Activated CD4-positive, alpha-beta T cell treated with anti-CD3 and anti-CD28 coated beads, Interleukin-2, amount 50 U/mL, for 16 hours (primary cell): ENCODE measurements at regions not wholly inside any gene's neighbourhood (a gene's known extent, or its start where the extent isn't known, plus 50 kb on each side); places are given as distances from the start of the nearest gene placed in this dataset.
"Not testable (repeated sequence)": the region's sequence is repeated elsewhere in the genome, so short reads cannot be mapped to it uniquely, and the experiment has no call there.

Source experiments
- DNase-seq: peaks from one replicate; pipeline ENCODE4 v3.0.0-alpha.2; 2020

DNA sequence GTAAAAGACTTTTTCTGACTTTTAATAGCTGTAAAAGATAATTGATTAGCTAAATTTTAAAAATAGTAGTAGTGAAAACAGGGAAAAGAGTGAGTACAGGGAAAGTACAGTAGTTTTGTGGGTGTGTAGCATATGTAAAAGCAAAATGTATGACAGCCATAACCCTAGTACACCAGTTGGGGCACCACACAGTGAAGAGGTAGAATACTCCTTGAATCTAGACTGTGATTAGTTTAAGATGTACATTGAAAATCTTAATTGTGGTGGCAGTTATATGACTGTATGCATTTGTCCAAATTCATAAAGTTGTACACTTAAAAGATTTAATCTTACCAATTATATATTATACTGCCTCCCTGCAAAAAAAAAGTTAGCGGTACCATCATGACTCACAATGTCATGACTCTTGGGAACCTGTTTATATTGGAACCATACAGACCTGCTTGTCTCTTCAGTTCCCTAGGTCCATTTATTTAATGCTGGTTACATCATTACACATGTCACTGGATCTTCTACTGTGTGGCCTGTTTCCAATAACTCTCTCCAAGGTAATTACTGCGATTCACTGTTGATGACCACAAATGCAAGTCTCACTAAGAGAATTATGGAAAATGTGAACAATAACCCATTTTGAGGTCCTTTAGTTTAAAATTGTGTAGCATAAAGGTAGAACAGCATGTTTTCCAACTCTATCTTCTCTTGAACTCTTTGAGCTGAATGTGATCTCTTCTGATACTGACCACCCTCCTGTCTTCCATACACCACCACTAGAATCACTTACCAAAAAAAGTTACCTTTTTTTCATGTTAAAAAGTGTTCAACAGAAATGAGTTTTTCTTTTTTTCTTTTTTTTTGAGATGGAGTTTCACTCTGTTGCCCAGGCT, 264.2 kb upstream of the AMIGO2 start:
- DNase-seq, result no peak

DNA sequence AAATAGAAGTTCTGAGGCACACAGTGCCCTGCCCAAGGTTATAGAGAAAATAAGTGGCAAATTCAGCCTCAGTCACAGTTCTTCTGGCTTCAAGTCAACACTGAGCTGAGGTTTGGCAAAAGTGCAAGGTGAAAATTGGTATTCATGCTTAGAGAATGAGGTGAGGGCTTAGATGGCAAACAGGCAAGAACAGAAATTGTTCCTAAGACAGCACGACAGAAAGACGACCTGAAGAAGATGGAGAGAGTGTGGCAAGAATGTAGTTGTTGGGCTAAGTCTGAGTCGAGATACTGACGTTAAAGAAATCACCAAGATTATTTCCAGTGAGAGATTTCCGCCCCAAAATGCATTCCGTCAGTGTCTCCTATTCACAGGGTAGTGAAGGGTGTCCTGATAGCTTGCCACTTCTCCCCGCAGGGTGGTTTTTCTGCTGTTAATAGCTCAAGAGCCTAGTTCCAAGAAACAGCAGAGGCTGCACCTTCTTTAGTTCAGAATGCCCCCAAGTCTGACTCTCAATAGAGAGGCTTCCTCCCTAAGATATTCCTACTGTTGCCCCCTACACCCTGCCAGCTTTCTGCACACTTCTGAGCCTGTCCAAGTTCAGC, 260.8 kb upstream of the AMIGO2 start:
- DNase-seq, result no peak

GRCh38 chr12:47337581-47337980, 257.8 kb upstream of the AMIGO2 start:
- no peak for DNase-seq

- DNase-seq, result not testable (repeated sequence)
Measured at GRCh38 chr12:47333271-47333858, 253.6 kb upstream of the AMIGO2 start.

- no peak for DNase-seq
Measured at GRCh38 chr12:47328831-47329545, 249.2 kb upstream of the AMIGO2 start.

DNA sequence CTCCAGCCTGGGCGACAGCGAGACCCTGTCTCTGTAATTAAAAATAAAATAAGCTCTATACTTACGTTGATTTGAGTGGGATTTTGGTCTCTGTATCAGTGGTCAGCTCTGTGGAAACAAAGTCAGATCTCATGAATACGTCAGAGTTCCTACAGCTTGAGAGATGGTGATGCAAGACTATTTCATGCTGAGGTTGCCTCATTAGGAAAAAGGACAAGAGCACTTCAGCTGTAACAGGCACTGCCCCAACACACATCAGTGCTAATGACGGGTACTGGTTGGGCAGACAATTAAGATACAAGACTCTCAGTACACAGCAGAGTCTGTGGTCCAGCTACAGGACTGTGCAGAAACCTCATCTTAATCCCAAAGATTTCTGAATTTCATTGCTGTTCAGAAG, 246.4 kb upstream of the AMIGO2 start:
- no peak for DNase-seq

GRCh38 chr12:47323802-47324201, 244.0 kb upstream of the AMIGO2 start:
- no peak for DNase-seq

- no peak for DNase-seq
Measured at GRCh38 chr12:47321436-47321835, 241.7 kb upstream of the AMIGO2 start.

DNA sequence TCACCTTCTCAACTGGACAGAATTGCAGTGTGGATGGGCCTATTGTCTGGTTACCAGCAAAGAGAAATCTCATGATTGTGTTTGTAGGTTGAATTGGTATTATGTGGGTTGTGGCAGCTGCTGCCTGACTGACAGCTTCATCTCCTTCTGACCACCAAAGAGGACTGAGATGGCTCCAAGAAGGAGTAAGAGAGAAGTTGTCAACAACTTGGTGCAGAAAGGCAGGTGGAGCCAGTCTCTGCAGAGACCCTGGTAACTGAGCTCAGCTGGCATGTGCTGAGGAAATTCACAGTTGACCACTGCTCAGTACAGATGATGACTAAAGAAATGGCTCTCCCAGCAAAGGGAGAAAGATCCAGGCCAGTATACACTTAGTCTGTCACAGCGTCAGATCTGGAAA, 240.0 kb upstream of the AMIGO2 start:
- DNase-seq, result no peak

DNA sequence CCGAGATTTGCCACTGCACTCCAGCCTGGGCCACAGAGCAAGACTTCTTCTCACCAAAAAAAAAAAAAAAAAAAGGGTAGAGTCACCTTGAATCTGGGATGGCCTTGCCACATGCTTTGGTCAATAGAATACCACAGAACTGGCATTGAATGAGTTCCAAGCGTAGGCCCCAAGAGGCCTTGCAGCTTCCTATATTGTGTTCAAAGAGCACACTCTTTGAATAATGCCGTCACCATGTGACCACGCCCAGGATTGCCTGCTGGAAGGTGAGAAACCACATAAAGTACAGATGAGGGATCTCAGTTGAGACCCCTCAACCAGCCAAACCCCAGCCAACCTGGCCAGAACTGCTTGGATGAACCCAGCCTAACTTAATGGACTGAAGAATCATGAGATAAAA, 239.2 kb upstream of the AMIGO2 start:
- DNase-seq, result peak; percentile 9

DNA sequence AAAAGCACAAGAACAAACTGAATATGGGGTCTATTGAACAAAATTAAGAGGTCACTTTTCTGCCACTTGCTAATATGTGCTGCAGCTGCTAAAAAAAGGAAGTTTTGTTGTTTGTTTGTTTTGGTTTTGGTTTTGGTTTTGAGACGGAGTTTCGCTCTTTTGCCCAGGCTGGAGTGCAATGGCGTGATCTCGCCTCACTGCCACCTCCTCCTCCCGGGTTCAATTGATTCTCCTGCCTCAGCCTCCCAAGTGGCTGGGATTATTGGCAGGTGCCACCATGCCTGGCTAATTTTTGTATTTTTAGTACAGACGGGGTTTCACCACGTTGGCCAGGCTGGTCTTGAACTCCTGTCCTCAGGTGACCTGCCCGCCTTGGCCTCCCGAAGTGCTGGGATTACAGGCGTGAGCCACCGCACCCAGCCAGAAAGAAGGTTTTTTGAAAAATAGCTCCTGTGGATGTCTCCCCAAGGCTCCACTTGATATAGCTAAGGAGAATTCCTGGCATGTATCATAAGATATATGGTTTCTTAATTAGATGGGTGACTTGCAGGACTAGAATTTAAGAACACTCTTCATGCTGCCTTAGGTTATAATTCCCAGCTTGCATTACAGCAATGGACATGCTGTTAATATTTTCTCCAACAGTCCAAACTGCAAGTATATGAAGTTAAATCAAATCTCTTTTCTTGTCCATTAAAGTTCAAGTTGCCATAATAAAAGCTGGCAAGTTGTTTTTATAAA, 237.6 kb upstream of the AMIGO2 start:
- DNase-seq, result peak; percentile 30

DNA sequence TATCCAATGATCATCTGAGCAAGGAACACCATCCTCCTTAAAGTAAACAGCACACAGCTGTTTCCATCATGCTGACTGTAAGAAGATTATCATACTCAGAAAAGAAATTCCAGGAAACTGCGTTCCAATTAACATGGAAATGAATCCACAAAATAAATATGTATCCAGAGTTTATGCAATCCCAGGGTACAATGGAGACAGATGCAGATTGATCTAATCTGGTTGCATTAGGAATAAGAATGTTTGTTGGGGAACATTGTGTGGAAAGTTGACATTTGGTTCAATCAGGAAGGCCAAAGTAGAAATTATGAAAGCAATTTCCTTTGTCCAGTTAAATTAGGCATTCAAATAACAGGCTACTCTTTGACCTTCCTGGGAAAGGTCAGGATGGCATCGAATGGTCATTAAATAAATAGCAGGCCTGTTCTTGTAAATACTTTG, 236.9 kb upstream of the AMIGO2 start:
- DNase-seq, result no peak

- no peak for DNase-seq
Measured at GRCh38 chr12:47314996-47315395, 235.2 kb upstream of the AMIGO2 start.

- DNase-seq, result no peak
Measured at GRCh38 chr12:47312808-47313426, 233.2 kb upstream of the AMIGO2 start.

DNA sequence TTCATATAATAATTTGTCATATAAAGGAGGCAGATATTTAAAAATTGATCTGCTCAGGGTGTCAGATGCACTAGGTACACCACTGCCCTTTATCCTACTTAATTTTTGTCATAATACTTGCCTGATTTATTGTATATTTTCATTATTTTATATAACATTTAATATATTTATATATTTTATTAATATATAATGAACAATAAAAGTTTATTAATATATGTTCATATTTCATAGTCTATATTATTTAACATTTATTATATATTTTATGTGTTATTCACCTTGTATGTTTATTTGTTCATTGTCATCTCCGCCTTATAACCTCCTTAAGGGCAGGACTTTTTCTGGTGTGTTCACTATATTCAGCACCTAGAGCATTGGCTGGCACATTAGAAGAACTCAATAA, 232.4 kb upstream of the AMIGO2 start:
- no peak for DNase-seq

DNA sequence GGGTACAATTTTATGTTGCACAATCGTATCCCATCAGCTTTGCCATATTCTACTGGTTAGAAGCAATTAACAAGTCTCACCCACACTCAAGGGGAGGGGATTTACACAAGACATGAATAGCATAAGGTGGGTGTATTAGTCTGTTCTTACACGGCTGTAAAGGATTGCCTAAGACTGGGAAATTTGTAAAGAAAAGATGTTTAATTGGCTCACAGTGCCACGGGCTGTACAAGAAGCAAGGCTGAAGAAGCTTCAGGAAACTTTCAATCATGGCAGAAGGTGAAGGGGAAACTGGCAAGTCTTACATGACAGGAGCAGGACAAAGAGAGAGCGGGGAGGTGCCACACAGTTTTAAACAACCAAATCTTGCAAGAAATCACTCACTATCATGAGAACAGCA, 231.8 kb upstream of the AMIGO2 start:
- no peak for DNase-seq

- no peak for DNase-seq
Measured at GRCh38 chr12:47311010-47311409, 231.3 kb upstream of the AMIGO2 start.

DNA sequence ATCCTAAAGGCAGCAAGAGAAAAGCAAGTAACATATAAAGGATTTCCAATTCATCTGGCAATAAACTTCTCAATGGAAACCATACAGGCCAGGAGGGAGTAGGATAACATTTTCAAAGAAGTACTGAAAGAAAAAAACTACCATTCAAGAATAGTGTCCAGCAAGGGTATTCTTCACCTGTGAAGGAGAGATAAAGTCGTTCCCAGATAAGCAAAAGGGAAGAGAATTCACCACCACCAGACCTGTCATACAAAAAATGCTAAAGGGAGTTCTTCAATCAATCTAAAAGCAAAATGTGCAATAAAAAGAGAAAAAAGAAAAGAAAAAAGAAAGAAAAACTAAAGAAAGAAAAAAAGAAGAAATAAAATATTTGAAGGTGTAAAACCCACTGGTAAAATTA, 228.9 kb upstream of the AMIGO2 start:
- DNase-seq, result no peak

- DNase-seq, result peak; percentile 81
Measured at GRCh38 chr12:47307680-47308399, 228.1 kb upstream of the AMIGO2 start.

DNA sequence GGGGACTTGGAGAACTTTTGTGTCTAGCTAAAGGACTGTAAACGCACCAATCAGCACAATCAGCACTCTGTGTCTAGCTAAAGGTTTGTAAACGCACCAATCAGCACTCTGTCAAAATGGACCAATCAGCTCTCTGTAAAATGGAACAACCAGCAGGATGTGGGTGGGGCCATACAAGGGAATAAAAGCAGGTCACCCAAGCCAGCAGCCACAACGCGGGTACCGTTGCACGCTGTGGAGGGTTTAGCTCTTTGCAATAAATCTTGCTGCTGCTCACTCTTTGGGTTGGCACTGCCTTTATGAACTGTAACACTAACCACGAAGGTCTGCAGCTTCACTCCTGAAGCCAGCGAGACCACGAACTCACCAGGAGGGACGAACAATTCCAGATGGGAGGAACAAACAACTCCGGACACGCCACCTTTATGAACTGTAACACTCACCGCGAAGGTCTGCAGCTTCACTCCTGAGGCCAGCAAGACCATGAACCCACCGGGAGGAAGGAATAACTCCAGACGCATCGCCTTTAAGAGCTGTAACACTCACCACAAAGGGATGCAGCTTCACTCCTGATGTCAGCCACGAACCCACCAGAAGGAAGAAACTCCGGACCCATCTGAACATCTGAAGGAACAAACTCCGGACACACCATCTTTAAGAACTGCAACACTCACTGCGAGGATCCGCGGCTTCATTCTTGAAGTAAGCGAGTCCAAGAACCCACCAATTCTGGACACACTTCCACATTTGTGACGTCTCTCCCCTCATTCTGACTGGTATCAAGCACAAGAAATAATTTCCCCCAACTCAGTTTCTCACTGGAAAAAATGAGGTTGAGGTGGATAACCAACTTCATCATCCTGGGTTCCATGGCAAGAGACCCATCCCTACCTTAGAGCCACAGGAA, 227.3 kb upstream of the AMIGO2 start:
- DNase-seq, result peak; percentile 56
